ENCODE measurements at regions not wholly inside any gene's neighbourhood (a gene's known extent, or its start where the extent isn't known, plus 50 kb on each side); places are given as distances from the start of the nearest gene placed in this dataset.

DNA sequence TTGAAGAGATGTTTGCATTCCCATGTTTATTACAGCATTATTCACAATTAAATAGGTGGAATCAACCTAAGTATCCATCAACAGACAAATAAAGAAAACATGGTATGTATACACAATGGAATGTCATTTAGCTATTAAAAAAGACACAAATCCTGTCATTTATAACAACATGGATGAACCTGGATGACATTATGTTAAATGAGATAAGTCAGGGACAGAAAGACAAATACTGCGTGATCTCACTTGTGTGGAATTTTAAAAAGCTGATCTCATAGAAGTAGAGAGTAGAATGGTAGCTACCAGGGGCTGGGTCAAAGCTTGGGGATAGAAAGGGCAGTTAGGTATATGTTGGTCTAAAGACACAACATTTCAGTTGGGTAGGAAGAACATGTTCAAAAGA lies 376.3 kb downstream of the EPHA4 start:
- H3K4me3 ChIP-seq (ENCODE audit: low read length): no peak overlapping the region
- TF ChIP-seq EZH2phosphoT487 (IDR thresholded peaks at IDR 0.05; ENCODE audit: borderline replicate concordance, low read length): no peak
- no peak for TF ChIP-seq EZH2 (IDR thresholded peaks at IDR 0.05; ENCODE audit: low read length, unreplicated experiment)
- TF ChIP-seq, protein P1, sequence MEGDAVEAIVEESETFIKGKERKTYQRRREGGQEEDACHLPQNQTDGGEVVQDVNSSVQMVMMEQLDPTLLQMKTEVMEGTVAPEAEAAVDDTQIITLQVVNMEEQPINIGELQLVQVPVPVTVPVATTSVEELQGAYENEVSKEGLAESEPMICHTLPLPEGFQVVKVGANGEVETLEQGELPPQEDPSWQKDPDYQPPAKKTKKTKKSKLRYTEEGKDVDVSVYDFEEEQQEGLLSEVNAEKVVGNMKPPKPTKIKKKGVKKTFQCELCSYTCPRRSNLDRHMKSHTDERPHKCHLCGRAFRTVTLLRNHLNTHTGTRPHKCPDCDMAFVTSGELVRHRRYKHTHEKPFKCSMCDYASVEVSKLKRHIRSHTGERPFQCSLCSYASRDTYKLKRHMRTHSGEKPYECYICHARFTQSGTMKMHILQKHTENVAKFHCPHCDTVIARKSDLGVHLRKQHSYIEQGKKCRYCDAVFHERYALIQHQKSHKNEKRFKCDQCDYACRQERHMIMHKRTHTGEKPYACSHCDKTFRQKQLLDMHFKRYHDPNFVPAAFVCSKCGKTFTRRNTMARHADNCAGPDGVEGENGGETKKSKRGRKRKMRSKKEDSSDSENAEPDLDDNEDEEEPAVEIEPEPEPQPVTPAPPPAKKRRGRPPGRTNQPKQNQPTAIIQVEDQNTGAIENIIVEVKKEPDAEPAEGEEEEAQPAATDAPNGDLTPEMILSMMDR (conservative IDR thresholded peaks at IDR 0.05; ENCODE audit: low read depth, low read length): no peak
- H3K36me3 ChIP-seq (ENCODE audit: low read depth, low read length): no peaks in the 10 kb centered on the region
- intact Hi-C loops (cut with micrococcal nuclease): no loop called here
- no peaks in the 10 kb centered on the region for H3K9me2 ChIP-seq (replicated peaks; ENCODE audit: low read length)
- ChIA-PET POLR2A (ENCODE audit: unreplicated experiment) (no interaction called here), CTCF (no interaction called here)
- H3F3A ChIP-seq (ENCODE audit: low read length, unreplicated experiment): no peaks in the 10 kb centered on the region
- no peaks in the 10 kb centered on the region for H3K79me2 ChIP-seq (ENCODE audit: low read length)
- H2AFZ ChIP-seq (ENCODE audit: low read length): no peak overlapping the region
- no peak overlapping the region for H3K9ac ChIP-seq (ENCODE audit: low read length)
- no TSS peak for BruUV-seq (replicated peaks)
- H3K9me3 ChIP-seq (ENCODE audit: low read length): no peaks in the 10 kb centered on the region
- no peaks in the 10 kb centered on the region for H4K20me1 ChIP-seq (ENCODE audit: low read length)
- no peak for ATAC-seq
- DNase-seq: no peak
- peaks cover 21% of the 10 kb centered on the region for H3K27me3 ChIP-seq (ENCODE audit: low read length)
- no peak overlapping the region for H3K27ac ChIP-seq (ENCODE audit: low read length)
- no peaks in the 10 kb centered on the region for H3K4me1 ChIP-seq (ENCODE audit: insufficient read depth, low read length)
- H3K4me2 ChIP-seq (ENCODE audit: low read length): no peak overlapping the region

DNA sequence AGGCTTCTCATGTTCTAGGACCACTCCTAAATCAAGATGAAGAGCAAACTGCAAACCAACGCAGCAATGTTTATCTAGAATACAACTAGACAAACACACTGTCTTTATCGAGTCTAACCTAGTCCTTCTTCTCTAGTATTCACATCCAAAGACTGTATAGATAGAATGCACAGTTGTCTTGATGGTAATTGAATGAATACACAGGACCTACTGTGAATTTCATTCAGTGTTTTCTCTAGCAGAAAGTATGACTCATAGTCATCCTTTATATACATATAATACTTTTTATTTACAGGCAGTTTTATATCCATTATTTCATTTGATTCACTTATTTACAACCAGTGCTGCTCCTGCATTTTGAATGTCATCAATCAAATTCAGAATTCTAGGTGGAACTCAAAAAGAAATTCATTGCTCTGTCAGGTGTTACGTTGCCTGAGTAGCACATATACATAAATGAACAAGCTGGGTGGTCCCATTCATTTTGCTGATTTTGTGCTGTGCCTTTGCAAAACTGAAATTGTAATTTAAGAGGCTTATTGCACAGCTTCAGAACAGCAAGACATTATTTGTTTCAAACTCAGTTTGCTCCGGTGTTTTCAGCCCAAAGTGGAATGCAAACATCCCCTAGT lies 374.8 kb downstream of the EPHA4 start:
- peaks cover 13% of the 10 kb centered on the region; the same call in 1 of the 2 replicates for H3K27me3 ChIP-seq (ENCODE audit: low read length)

DNA sequence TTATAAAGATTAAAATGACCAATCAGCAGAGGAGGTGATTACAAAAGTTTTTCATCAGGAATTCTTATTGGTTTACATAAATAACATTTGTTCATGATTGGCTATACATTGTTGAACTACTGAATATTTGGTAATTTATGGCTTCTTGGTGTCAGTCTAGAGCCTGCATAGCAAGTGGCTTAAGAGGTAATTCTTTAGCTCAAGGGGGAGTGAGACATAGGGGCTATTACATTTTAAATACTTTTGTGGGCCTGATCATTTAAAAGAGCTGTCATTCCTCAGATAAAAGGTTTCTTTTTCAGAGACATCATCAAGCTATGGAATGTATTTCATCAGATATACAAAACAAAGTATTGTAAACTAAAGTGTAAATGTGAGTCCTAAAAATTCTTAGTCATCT lies 373.8 kb downstream of the EPHA4 start:
- no peaks in the 10 kb centered on the region for H4K20me1 ChIP-seq (ENCODE audit: low read length)
- H3K27me3 ChIP-seq (ENCODE audit: low read length): peaks cover 10% of the 10 kb centered on the region; the same call in 1 of the 2 replicates
- TF ChIP-seq, protein P1 (conservative IDR thresholded peaks at IDR 0.05; ENCODE audit: low read depth, low read length): no peak
- TF ChIP-seq EZH2phosphoT487 (IDR thresholded peaks at IDR 0.05; ENCODE audit: borderline replicate concordance, low read length) (no peak), EZH2 (IDR thresholded peaks at IDR 0.05; ENCODE audit: low read length, unreplicated experiment) (no peak)
- no peak overlapping the region for H3K27ac ChIP-seq (ENCODE audit: low read length)
- no peak for DNase-seq
- ChIA-PET POLR2A (ENCODE audit: unreplicated experiment) (no interaction called here), CTCF (no interaction called here)
- no peak overlapping the region for H3K4me2 ChIP-seq (ENCODE audit: low read length)
- H2AFZ ChIP-seq (ENCODE audit: low read length): no peak overlapping the region
- H3K4me1 ChIP-seq (ENCODE audit: insufficient read depth, low read length): no peaks in the 10 kb centered on the region
- no peaks in the 10 kb centered on the region for H3F3A ChIP-seq (ENCODE audit: low read length, unreplicated experiment)
- H3K36me3 ChIP-seq (ENCODE audit: low read depth, low read length): no peaks in the 10 kb centered on the region
- BruUV-seq (replicated peaks): no TSS peak
- H3K9ac ChIP-seq (ENCODE audit: low read length): no peak overlapping the region
- ATAC-seq: no peak
- intact Hi-C loops (cut with micrococcal nuclease): no loop called here
- H3K79me2 ChIP-seq (ENCODE audit: low read length): no peaks in the 10 kb centered on the region
- H3K4me3 ChIP-seq (ENCODE audit: low read length): no peak overlapping the region
- no peaks in the 10 kb centered on the region for H3K9me3 ChIP-seq (ENCODE audit: low read length)
- no peaks in the 10 kb centered on the region for H3K9me2 ChIP-seq (replicated peaks; ENCODE audit: low read length)

More for the DNA sequence above, 374.8 kb downstream of the EPHA4 start:
- H3K79me2 ChIP-seq (ENCODE audit: low read length): no peaks in the 10 kb centered on the region
- BruUV-seq (replicated peaks): no TSS peak
- H3K9me2 ChIP-seq (replicated peaks; ENCODE audit: low read length): no peaks in the 10 kb centered on the region
- peak; percentile 60 for ATAC-seq
- intact Hi-C loops (cut with micrococcal nuclease): no loop called here
- no peak overlapping the region for H3K4me3 ChIP-seq (ENCODE audit: low read length)
- no peak for TF ChIP-seq EZH2phosphoT487 (IDR thresholded peaks at IDR 0.05; ENCODE audit: borderline replicate concordance, low read length)
- TF ChIP-seq, protein P1 (conservative IDR thresholded peaks at IDR 0.05; ENCODE audit: low read depth, low read length): no peak
- no peak for TF ChIP-seq EZH2 (IDR thresholded peaks at IDR 0.05; ENCODE audit: low read length, unreplicated experiment)
- H3K36me3 ChIP-seq (ENCODE audit: low read depth, low read length): no peaks in the 10 kb centered on the region
- no peaks in the 10 kb centered on the region for H3F3A ChIP-seq (ENCODE audit: low read length, unreplicated experiment)
- CTCF ChIA-PET: no interaction called here
- no peaks in the 10 kb centered on the region for H3K9me3 ChIP-seq (ENCODE audit: low read length)
- H3K4me1 ChIP-seq (ENCODE audit: insufficient read depth, low read length): no peaks in the 10 kb centered on the region
- no peak overlapping the region for H3K9ac ChIP-seq (ENCODE audit: low read length)
- H3K27ac ChIP-seq (ENCODE audit: low read length): no peak overlapping the region
- H3K4me2 ChIP-seq (ENCODE audit: low read length): no peak overlapping the region
- no peak for DNase-seq
- no peaks in the 10 kb centered on the region for H4K20me1 ChIP-seq (ENCODE audit: low read length)
- H2AFZ ChIP-seq (ENCODE audit: low read length): no peak overlapping the region
- POLR2A ChIA-PET (ENCODE audit: unreplicated experiment): no interaction called here
